ENCODE measurements at regions not wholly inside any gene's neighbourhood (a gene's known extent, or its start where the extent isn't known, plus 50 kb on each side); places are given as distances from the start of the nearest gene placed in this dataset.

DNA sequence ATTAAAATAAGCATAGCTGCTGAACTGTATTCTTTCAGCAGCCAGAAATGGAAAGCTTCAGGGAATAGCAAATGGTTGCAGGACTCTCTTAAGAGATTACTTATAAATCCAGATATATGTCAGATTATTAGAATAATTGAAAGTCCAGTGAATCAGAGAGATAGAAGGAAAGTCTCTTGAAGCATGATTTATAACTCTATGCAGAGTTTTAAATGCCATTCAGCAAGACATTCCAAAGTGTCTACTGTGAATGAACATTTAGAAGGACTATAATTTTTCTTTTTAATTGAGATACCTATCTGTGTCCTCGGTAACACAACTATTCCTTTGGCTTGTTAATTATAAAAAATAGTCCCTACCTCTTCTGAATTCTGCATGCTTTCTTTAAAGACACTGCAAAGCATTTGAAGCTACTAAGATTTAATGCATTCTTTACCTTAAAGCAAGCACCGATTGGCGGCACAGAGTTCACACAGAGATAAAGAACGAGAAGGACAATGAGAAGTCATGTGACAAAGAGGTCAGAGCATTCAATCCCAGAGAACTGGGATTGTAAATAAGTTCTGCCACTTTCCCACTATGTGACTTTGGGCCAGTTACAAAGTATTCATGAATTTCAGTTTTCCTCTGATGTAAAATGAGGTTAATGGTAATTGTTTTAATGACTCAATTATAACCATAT lies 371.0 kb upstream of the ATP2B1 start:
- H3K4me3 ChIP-seq: no peak overlapping the region
- no peak overlapping the region for H2AFZ ChIP-seq (ENCODE audit: control insufficient read depth, low read depth, low read length)
- POLR2A ChIA-PET: no interaction called here
- no peak overlapping the region for H3K27ac ChIP-seq (ENCODE audit: control insufficient read depth, insufficient read depth)
- H4K20me1 ChIP-seq (ENCODE audit: control insufficient read depth, insufficient read depth): no peaks in the 10 kb centered on the region
- no peak for ATAC-seq
- no TSS peak for BruUV-seq (replicated peaks)
- no peaks in the 10 kb centered on the region for H3K79me2 ChIP-seq (ENCODE audit: control insufficient read depth, insufficient read depth, low read length)
- intact Hi-C loops (cut with micrococcal nuclease; ENCODE audit: unreplicated experiment) (no loop called here), in situ Hi-C loops (cut with MboI) (no loop called here)
- H3K27me3 ChIP-seq (replicated peaks in 1 of 2; ENCODE audit: control insufficient read depth in 2 of 2, insufficient read depth in 2 of 2, low read length in 1 of 2): no peaks in the 10 kb centered on the region
- H3K9me3 ChIP-seq (replicated peaks; ENCODE audit: control insufficient read depth, insufficient read depth, low read length): no peaks in the 10 kb centered on the region
- no peak overlapping the region for H3K9ac ChIP-seq (ENCODE audit: control insufficient read depth, insufficient read depth, low read length)
- 76% methylated on average over 4 of the region's 4 CpGs for WGBS (ENCODE audit: insufficient coverage, insufficient replicate concordance, low lambda C conversion rate, missing lambda C conversion rate)
- no peak for DNase-seq (ENCODE audit: low read depth, low spot score)
- no peak for FAIRE-seq
- no peaks in the 10 kb centered on the region for H3K36me3 ChIP-seq (ENCODE audit: control insufficient read depth in 2 of 2, insufficient read depth in 2 of 2, low read length in 1 of 2)
- CTCF ChIA-PET: no interaction called here
- no peak overlapping the region for H3K4me2 ChIP-seq (ENCODE audit: control insufficient read depth, insufficient read depth)
- no peaks in the 10 kb centered on the region for H3K4me1 ChIP-seq (ENCODE audit: control insufficient read depth, insufficient read depth, low read length)
- no peak for TF ChIP-seq POLR2AphosphoS5 (IDR thresholded peaks at IDR 0.05; ENCODE audit: low read length)
- no peak for TF ChIP-seq SUZ12 (IDR thresholded peaks at IDR 0.05; ENCODE audit: unreplicated experiment)
- TF ChIP-seq, protein P1, sequence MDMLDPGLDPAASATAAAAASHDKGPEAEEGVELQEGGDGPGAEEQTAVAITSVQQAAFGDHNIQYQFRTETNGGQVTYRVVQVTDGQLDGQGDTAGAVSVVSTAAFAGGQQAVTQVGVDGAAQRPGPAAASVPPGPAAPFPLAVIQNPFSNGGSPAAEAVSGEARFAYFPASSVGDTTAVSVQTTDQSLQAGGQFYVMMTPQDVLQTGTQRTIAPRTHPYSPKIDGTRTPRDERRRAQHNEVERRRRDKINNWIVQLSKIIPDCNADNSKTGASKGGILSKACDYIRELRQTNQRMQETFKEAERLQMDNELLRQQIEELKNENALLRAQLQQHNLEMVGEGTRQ (IDR thresholded peaks at IDR 0.05; ENCODE audit: borderline replicate concordance, low read depth, low read length): no peak
- TF ChIP-seq TAF1 (IDR thresholded peaks at IDR 0.05; ENCODE audit: borderline replicate concordance, low read depth, low read length): no peak
- TF ChIP-seq GABPA (IDR thresholded peaks at IDR 0.05; ENCODE audit: low read depth): no peak
- TF ChIP-seq, protein P2, sequence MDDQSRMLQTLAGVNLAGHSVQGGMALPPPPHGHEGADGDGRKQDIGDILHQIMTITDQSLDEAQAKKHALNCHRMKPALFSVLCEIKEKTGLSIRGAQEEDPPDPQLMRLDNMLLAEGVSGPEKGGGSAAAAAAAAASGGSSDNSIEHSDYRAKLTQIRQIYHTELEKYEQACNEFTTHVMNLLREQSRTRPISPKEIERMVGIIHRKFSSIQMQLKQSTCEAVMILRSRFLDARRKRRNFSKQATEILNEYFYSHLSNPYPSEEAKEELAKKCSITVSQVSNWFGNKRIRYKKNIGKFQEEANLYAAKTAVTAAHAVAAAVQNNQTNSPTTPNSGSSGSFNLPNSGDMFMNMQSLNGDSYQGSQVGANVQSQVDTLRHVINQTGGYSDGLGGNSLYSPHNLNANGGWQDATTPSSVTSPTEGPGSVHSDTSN (IDR thresholded peaks at IDR 0.05; ENCODE audit: insufficient replicate concordance, low read depth, low read length): no peak
- TF ChIP-seq SMAD5 (IDR thresholded peaks at IDR 0.05; ENCODE audit: low read depth): no peak
- TF ChIP-seq NBN (IDR thresholded peaks at IDR 0.05): no peak
- TF ChIP-seq TCF12 (IDR thresholded peaks at IDR 0.05; ENCODE audit: low read depth, low read length): no peak
- TF ChIP-seq, protein P3, sequence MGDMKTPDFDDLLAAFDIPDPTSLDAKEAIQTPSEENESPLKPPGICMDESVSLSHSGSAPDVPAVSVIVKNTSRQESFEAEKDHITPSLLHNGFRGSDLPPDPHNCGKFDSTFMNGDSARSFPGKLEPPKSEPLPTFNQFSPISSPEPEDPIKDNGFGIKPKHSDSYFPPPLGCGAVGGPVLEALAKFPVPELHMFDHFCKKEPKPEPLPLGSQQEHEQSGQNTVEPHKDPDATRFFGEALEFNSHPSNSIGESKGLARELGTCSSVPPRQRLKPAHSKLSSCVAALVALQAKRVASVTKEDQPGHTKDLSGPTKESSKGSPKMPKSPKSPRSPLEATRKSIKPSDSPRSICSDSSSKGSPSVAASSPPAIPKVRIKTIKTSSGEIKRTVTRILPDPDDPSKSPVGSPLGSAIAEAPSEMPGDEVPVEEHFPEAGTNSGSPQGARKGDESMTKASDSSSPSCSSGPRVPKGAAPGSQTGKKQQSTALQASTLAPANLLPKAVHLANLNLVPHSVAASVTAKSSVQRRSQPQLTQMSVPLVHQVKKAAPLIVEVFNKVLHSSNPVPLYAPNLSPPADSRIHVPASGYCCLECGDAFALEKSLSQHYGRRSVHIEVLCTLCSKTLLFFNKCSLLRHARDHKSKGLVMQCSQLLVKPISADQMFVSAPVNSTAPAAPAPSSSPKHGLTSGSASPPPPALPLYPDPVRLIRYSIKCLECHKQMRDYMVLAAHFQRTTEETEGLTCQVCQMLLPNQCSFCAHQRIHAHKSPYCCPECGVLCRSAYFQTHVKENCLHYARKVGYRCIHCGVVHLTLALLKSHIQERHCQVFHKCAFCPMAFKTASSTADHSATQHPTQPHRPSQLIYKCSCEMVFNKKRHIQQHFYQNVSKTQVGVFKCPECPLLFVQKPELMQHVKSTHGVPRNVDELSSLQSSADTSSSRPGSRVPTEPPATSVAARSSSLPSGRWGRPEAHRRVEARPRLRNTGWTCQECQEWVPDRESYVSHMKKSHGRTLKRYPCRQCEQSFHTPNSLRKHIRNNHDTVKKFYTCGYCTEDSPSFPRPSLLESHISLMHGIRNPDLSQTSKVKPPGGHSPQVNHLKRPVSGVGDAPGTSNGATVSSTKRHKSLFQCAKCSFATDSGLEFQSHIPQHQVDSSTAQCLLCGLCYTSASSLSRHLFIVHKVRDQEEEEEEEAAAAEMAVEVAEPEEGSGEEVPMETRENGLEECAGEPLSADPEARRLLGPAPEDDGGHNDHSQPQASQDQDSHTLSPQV (IDR thresholded peaks at IDR 0.05): no peak
- TF ChIP-seq RUNX3 (IDR thresholded peaks at IDR 0.05; ENCODE audit: low read length): no peak
- no peak for TF ChIP-seq TBL1XR1 (IDR thresholded peaks at IDR 0.05; ENCODE audit: low read depth, low read length)
- TF ChIP-seq BCL11A (IDR thresholded peaks at IDR 0.05; ENCODE audit: low read depth, low read length): no peak
- no peak for TF ChIP-seq IRF4 (IDR thresholded peaks at IDR 0.05; ENCODE audit: low read depth, low read length)
- no peak for TF ChIP-seq RAD51 (IDR thresholded peaks at IDR 0.05)
- no peak for TF ChIP-seq NFYA (IDR thresholded peaks at IDR 0.05; ENCODE audit: borderline replicate concordance, low read depth, low read length)
- no peak for TF ChIP-seq ZNF217 (IDR thresholded peaks at IDR 0.05)
- RAD21 ChIA-PET (ENCODE audit: unreplicated experiment): interaction anchor here (0.9 kb wide), 1 partner anchor 26 kb away, joined by 3 read pairs; no protein-coding TSS in a partner anchor
- SMC1A ChIA-PET (ENCODE audit: uncharacterized antibody, unreplicated experiment): no interaction called here

Measured in GM12878 (cell line).